HG03103 (cell line): ENCODE measurements at regions not wholly inside any gene's neighbourhood (a gene's known extent, or its start where the extent isn't known, plus 50 kb on each side); places are given as distances from the start of the nearest gene placed in this dataset.

ENCODE experiments used
- ATAC-seq: cut with Tn5 transposase; IDR thresholded peaks from one replicate; pipeline ENCODE4 v1.9.1; 2021; ENCODE audit warnings: low read depth; ENCODE audit not compliant: unreplicated experiment

DNA sequence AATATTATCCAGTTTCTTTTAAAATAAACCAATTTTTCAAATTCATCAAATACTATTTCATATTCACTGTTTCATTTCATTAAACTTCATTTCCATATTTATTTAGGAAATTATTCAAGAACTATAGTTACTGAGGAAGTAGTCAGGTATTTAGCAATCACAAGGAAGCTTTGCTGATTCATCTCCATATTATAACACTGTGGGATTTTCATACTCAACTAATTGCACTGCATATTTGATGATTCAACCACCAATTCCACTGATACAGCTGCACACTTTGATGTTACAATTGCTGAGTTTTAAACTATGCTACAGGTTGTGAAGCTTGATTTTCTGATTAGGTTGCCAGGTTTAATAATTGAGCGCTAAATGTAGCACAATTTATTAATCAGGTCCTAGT, 556.8 kb upstream of the SLITRK1 start:
- ATAC-seq: no peak

DNA sequence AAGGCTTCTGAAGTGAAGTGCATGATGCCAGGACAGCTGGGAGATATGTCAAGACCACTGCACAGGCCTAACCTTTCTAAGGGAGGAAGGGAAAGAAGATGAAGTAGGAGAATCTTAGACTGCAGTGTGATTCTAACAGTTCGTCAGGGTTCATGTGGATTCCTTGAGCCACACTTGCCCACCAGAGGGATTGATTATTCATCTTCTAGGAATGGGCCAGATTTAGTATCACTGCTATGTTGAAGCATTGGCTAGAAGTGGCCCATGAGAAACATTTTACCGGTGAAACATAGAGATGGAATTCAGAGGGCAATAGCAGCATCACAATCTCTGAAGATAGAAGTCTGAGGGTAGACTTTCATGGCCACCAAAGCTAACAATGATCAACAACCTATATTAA, 550.8 kb upstream of the SLITRK1 start:
- ATAC-seq: no peak

DNA sequence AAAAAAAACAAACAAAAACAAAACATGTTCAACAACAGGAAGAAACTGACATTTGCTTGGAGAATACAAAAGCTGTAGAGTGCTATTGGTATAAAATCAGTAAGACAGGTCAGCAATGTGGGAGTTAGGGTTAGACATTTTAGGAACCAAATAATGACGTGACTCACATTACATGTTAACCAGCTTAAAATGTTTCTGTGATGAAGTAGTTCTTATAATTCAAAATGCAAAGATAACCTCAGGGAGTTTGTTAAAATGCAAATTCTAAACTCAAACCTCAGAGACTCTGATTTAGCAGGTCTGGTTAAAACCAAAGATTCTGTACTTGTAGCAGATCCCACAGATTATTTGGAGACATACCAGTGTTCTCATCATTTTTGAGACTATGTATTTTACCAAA, 549.4 kb upstream of the SLITRK1 start:
- no peak for ATAC-seq

DNA sequence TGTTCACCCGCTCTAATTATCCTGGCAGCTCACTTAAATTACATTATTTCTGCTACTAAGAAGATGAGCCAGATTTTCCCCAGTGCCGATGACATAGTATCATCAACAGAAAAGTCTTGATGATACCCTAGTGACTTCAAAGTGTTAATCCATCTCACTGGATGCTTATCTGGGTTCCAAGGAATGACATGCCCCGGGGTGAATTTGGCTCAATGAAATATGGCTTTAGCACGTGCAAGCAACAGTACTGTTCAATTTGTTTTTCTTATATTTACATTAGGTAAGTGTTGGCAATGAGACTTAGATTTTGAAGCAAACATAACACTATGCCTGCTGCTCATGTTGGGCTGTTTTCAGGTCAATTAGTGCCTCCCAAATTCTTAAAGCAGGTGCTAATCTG, 548.2 kb upstream of the SLITRK1 start:
- ATAC-seq: no peak

DNA sequence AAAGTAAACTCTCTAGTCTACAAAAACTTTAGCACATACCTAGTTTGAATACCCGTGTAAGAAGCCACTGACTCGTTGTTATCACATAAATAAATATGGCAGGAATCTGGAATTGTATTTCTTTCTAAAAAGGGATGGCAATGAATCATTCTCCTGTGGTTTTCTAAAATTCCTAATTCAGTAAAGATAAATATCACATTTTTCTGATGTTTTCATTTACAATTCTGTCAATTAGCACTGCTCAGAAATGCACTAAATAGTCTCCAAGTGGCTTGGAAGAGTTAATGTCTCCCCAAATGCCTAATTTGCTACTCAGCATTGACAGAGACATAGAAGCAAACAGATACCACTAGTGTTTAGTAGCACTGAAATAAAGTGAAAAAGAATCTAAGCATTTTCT, 547.7 kb upstream of the SLITRK1 start:
- ATAC-seq: no peak

DNA sequence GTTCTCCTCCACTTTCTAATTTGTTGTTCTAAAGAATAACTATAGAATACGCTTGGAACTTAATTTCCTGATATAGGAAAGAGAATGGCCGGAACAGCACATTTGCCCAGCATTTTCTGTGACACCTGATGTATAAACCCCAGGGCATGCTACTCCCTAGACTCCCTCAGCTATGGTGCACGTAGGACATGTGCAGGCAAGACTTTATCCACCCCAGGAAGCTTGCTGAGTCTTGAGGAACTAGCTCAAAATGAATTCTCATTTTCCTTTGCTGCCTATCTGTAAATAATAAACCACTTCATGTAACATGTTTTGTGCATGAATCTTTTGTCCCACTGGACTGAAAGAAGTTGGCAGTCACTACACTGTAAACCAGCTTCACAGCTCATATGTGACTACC, 535.8 kb upstream of the SLITRK1 start:
- ATAC-seq: no peak

DNA sequence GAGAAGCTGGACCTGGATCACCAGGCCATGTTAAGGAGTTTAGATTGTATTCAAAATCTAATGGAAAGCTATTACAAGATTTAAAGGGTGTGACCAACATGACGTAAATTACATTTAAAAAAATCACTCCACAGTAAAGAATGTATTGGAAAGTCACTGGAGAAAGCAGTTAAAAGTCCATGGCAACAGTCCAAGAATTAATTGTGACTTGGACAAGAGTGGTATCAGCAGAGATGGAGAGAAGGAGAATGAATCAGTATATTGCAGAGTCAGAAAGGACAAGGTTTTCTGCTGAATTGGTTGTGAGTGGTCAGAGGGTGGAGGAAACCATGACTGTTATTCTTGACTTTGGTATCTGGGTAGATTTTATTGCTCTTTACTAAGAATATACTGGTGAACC, 535.1 kb upstream of the SLITRK1 start:
- no peak for ATAC-seq

DNA sequence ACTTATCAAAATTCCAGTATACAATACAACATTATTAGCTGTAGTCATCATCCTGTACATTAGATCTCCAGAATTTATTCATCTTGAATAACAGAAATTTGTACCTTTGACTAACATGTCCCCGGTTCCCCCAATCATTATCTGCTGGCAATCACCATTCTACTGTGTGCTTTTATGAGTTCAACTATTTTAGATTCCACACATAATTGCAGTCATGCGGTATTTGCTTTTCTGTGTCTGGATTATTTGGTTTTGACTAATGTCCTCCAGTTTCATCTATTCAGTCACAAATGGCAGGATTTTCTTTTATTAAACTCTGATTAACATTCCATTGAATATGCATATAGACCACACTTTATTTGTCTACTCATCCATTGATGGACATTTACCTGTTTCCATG, 530.7 kb upstream of the SLITRK1 start:
- no peak for ATAC-seq

DNA sequence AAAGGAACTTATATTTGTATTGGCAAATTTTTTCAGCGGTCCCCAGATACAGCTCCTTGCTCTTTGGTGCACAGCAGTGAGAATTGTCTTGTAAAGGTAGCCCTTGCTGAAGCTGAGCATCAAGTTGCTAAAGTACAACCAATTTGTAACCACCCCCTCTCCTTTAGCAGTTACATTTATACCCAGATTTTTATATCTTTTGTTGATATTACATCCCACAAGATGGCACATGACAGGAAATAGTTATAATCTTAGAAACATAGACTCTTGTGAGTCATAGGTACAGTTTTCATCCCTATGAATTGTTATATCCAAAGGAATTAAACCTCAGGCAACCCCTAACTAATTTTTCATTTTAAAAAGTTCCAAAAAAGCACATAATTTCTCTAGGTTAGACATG, 523.0 kb upstream of the SLITRK1 start:
- ATAC-seq: no peak

DNA sequence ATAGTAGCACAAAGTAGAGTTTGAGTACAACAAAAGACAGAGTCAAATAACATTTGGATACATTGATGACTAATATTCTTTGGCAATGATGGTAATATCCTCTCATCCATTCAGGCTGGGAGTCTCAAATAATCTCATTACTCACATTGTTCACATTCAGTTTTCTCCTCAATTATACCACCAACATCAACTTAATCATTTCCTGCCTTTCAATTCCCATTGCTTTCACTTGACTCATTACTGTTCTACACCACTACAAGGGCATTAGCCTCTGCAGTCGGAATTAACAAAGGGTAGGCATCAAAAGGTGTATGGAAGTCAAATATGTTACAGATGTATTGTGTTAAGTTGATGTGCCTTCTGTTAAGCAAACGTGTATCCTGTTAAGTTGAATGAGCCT, 518.4 kb upstream of the SLITRK1 start:
- ATAC-seq: no peak

DNA sequence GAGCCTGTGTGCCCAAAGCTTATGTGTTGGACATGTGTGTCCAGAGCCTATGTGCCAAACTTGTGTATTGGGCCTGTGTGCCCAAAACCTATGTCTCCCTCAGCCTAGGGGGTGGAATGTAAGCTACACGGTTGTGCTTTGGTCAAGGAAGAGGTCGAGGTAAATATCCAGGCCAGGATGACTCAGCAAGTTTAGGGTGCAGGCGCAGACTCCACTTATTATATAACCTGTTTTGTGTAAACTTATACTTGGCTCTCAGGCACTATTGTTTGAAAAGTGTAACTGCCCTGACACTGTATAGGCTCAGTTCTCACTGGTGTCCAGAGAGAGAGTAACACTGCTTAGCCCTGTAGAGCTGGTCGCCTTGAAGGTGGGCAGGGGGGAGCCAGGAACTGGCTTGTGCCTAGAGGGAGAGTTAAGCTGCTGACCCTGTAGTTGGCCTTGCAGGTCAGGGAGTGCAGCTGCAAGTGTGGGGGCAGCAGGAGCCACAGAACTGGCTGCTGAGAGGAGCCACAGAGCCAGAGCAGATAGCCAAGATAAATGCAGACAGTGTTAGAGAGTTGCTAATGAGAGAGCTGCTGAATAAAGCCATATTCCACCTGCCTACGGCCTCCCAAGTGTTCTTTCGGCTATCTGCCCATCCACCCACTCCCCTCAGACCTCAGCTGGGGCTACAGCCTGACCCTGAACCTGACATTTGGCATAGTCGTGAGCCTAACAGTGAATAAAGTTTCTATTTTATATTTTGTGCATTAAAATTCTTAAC, 517.2 kb upstream of the SLITRK1 start:
- ATAC-seq: no peak

DNA sequence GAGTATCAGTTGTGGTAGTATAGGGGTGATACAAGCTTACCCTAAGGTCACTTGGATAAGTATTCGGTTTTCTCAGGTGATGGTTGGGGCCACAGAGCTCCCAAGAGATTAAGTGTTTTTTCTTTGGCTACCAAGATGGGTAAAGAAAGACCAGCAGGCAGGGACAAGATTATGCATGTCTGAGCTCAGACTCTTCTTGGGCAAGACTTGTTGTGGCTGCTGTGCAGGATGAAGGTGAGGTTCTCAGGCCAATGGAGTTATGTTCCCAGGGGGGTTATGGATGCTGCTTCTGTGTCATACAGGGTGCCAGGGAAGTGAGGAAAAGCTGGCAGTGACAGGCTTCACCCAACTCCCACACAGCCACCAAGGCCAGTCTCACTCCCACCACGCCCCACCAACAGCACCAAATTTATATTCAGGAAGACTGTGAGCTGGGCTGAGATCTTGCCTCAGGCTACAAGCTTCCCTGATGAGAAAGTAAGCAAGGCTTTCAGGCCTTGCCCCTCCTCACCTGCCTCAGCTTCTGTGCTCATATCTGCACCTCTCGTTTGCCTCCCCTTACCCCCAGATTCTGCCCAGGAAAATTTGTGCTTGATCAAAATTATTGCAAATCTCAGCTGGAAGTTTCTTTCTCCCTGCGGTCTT, 511.8 kb upstream of the SLITRK1 start:
- ATAC-seq: no peak

DNA sequence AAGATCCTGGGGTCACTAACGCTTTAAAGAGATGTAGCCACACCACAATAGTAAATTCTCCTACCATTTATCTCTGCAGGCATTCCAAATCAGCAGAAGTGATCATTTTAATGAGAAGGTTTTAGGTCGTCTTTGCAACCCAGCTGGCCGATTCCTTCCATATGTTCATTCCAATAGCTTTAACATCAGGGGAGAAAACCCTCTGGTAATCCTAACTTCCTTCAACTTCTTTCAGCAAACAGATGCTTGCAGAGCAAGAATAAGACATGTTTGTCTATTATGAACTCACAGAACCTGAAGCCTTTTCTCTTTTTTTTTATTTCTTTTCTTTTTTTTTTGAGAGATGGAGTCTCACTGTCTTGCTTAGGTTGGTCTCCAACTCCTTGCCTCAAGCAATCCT, 498.6 kb upstream of the SLITRK1 start:
- no peak for ATAC-seq

DNA sequence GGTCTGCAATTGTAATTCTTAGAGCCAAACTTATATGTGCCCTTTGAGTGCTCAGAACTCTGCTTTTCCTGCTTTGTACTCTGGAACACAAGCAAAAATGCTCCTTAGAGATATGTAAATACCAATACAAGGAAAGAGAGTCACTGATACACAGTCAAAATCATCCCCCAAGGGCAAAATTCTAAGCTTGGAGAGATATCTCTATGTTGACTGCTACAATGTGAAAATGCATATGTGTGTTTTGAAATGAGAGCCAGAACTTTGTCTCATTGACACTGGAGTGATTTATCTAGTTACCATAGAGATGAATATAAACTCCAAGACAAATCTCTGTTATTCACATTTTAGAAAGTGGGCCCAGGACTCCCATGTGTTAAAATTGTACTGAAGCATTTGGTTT, 494.8 kb upstream of the SLITRK1 start:
- no peak for ATAC-seq

DNA sequence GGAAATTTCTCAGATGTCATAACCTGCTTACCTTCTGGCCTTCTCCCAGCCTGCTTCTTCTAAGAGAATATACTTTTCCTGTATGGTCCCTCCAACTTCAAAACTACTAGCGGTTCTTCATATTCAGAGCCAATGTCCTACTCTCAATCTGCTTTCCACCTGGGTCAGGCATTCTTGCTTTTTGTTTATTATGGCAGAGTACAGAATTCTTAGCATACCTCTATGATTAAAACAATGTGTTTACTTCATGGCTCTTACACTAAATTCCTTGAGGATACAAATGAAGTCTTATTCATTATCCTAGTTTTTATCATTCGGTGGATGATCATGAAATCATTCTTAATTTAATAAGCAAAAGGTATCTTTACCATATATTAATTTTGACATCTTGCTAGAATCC, 484.2 kb upstream of the SLITRK1 start:
- ATAC-seq: no peak

DNA sequence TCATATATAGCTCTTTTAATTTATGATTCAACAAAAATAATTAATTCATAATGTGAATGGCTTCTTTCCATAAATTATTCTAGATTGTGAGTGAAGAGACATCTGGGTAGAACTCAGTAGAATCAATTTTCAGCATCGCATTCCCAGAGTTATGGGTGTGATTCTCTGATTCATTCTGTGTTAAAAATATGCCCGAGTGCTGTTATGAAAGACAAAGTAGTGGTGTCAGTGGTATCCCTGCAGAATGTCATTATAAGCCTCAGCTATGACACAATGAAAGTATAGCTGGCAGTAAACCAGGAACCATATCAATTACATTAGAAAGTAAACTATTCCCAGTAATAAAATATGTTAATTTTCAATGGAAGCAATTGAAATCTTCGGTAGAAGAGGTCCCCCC, 480.5 kb upstream of the SLITRK1 start:
- no peak for ATAC-seq

DNA sequence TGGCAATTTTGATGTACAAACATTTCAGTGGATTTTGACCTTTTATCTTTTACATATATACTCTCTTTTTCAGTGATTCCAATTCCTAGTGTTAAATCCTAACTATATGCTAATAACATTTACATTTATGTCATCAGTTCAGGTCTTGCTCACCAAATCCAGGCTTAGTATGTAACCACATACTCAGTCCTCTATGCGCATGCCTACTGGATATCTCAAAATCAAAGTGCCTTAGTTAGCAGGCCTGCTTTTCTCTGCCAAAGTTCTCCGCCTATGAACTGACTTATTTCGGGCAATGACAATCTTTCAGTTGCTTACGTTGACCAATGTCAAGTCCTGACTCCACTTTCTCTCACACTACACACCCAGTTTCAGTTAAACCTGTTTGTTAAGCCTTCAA, 478.5 kb upstream of the SLITRK1 start:
- no peak for ATAC-seq

DNA sequence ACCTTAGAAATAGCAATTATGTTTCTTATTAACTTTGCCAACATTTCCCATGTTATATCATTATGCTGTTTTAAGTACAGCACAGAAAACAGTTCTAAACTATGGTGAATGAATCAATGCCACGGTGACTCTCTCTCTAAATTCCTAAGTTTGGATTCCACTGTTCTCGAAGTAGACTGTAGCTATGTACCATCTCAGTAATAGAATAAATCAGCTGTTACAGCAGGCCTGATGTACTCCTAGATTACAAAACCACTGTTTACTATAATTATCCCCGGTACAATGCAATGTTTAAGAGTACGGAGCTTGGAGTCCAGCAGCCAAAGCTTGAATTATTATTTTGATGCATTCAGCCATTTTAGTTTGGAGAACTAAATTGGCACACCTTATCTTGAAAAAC, 476.3 kb upstream of the SLITRK1 start:
- no peak for ATAC-seq

DNA sequence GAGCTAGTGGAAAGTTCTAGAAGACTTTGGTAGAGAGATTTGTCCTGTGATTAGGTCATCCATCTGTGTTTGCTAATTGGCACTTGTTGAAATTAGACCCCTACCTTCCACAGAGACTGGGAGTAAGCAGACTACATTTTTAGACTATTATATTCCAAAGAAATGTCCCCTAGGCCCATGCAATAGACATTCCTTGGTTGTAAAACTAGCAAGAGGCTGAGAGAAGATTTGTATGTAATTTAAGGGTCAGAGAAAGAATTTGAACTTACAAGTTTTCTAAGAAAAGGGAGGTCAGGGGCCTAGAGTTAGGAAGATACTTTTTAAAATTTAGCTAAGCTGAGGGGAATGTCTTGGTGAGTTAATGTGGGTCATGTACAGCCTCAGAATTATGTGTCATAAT, 470.7 kb upstream of the SLITRK1 start:
- no peak for ATAC-seq

DNA sequence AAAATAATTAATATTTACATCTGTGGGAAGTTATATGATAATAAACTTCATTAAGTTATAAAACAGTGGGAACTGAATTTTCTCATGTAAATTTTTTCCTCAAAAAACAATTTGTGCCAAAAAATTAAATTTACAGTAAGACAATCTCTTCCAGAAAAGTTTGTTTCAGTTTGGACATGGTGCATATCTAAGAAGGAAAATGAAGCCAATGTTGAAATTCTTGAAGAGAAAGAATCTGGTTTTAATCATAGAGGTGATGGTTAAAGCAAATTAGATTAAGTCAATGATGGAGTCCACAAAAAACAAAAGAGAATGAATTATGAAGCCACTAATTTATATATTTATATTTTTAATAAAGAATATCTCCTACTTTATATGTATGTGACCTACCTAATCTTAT, 457.2 kb upstream of the SLITRK1 start:
- ATAC-seq: no peak

DNA sequence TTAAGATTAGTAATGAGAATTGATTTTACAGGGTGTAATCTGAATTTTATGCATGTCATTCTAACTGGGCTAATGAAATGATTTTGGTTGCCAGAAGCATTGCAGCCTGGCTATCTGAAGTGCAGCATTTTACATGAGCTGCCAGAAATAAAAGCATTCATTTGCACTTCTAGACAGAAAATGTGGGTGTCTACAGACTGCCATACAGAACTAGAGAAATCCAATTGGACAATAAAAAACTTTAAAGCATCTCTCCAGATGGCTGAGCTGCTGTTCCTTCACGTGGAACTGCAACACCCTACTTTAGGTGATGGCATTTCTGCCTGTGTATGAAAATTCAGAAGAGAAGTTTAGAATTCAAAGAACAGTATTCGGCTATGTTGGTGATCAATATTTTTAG, 450.1 kb upstream of the SLITRK1 start:
- ATAC-seq: no peak

DNA sequence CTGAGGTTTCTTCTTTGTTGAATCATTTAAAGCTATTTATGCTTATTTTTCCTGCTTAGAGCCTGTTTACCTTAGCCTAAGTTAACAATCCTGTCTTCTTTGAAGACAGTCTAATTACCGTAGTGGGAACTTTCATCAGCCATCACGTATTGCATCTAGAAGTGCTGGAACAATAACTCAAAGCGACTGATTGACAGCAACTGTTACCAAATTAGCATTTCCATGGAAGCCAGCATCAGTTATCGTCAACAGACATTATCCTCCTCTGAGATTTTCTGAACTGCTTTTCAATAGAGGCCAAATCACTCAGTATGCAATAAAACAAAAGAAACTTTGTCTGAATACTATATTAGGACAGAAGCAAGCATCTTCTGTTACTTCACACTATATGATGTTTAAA, 433.3 kb upstream of the SLITRK1 start:
- ATAC-seq: no peak

DNA sequence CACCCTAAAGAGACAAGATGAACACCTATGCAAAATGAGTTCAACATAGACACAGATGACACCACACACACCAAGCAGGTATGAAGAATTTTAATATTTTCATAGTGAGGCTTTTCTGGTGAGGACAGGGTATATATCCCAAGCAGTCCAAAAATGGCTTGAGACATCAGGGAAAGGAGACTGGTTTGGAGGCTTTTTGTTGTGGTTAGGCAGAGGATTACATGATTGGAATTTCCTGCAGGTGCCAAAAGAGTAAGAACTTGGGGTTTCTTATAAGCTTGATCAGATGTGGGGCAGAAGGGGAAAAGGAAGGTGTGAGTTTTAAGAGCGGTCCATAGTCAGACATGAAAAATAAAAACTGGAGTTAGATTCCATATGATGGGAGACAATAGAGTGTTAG, 420.8 kb upstream of the SLITRK1 start:
- ATAC-seq: no peak
